DMS153 treated with DMSO at 0.1 percent for 48 hours (cell line): ENCODE measurements at regions not wholly inside any gene's neighbourhood (a gene's known extent, or its start where the extent isn't known, plus 50 kb on each side); places are given as distances from the start of the nearest gene placed in this dataset.

Experiments used
- DNase-seq: peaks from one replicate; lab custom pipeline; 2025; ENCODE audit not compliant: unreplicated experiment; lab: John Stamatoyannopoulos, UW

DNA sequence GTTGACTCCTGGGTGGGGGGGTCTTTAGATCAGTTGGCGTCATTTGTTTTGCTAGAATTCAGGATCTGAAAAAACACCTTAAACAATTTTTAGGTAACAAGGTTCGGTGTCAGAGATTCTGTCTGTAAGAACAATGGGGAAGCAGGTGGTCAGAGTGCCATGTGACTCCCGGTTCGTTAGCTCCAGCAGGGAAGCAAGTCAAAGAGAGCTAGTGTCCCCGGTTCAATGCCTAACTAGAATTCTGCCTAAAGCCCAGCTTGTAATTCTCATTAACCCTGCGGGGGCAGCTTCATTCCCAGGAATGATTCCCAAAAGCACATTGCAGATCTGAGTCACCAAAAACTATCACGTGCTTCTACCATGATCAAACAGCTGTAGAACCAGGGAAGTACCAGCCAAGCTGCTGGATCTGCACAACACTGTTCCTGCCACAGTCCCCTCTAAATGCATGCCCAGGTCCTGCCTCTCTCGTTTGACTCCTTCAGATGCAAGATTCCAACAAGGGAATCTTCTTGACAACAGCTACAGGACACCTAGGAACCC is 664.3 kb upstream of the CELF2 start:
- no peak for DNase-seq

DNA sequence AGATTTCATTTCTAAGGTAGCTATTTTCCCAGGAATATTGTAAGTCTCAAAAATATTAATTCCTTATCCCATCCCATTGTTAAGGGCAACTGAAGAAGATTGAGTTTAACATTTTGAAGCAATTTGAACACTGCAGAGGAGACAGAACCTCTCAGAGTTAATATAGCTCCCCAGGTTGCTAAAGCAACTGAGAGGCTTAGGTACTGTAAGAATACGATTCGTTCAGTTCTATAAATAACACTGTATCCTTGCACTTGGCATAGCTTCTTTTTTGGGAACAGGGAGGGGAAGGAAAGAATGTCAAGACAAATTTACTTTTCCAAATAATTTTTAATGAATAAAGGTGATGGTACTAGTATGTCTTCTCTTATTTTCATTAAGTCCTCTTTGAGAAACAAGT is 658.4 kb upstream of the CELF2 start:
- DNase-seq: no peak

DNA sequence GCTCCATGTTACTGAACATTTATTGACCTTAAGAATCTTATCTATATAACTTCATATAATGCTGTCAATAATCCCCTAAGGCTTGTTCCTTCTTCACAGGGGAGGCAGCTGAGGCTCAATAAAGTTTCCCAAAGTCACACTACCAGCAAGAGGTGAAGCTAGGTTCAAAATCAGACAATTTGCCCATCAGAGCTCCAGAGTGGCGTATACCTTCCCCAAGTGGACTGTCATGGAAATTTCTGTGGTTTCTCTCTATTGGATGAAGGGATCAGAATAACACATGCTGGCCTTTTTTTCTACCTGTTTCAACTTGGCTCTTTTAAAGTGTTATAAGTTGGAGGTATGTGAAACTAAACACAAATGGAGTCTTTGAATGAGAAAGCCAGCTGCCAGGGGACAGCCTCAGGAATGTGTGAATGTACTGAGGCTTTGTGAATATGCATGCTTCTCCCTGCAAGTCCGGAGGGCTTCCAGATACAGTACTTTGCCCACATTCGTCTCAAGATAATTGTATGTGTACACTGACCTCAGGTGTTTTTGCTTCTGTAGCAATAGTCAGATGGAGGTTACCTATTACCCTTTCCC is 656.3 kb upstream of the CELF2 start:
- DNase-seq: no peak

DNA sequence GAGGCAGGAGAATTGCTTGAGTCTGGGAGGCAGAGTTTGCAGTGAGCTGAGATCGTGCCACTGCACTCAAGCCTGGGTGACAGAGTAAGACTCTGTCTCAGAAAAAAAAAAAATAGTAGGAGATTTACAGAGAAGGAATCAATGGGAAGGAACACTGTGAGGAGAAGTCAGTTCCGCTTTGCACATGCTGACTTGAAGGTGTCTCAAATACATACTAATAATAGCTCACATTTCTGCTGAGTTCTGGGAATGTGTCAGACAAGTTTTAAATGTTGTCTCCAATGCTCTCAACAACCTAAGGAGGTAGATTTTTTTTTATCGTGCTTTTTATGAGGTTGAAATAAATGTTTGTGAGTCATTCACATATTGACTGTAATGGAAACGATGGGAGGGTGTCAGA is 654.9 kb upstream of the CELF2 start:
- DNase-seq: no peak

DNA sequence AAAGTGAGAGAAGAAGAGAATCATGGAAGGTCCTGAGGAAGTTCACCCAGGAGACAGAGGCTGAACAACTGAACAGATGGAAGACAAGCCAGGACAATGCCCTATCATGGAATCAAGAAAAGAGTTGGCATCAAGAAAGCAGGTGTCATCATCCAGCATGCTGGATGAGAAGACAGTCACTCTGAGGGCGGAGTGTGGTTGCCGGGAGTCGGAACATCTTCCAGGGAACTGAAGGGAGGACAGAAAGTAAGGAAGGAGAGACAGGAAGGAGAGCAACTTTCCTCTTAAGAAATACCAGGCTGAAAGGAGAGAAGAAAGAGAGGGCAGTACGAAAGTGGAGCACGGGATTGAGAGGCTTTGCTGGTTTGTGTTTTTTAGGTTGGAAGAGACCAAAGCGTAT is 654.5 kb upstream of the CELF2 start:
- no peak for DNase-seq

DNA sequence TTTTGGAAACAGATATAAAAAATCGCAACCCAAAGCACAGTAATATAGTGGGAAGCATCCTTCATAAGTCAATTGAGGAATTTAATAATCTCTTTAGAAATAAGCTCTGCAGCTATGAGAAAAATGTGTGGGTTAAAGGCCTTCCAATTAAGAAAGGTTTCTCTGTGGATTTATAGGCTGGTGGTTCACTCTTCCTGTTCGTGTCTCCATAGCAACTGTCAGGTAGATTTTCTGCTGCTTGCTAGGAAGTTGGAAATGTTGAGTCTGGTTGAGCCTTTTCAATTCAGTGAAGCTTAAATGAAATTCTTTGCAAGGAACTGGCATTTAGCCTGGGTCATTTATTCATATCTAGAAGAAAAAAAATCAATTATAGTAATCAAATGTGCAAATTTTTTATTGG is 652.8 kb upstream of the CELF2 start:
- DNase-seq: no peak

DNA sequence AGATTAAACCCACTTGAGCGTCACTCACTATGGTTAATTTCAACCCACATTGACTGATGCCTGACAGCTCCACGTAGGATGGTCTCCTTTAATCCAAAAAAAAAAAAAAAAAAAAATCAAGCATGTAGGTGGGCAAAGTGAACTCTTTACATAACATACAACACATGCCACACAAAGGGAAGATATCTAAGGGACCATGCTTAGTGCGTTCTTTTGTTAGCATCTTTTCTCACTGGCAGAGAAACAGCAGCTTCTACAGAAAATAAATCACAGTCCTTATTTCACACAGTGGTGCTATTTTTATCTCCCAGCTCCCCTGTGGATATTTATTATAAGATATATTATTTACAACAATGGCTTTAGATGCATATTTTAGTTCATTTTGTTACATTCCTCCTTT is 652.0 kb upstream of the CELF2 start:
- no peak for DNase-seq

DNA sequence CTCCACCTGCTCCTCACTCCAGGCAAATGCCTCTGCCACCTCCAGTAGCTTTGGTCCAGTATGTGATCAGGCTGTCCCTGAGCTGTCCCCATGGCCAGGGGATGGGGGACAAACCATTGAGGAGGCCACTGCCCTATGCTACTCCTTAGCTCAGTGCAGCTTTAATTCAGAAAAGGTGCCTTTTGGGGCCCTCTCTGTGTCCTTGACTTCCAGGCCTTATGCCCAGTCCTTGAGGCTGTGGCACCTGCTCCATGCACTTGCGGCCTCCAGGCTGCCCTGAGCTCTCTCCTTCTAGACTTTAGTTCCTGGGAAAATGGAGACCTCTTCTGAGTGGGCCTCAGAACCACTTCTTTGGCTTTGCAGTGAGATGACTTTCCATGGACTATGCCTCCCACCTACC is 650.8 kb upstream of the CELF2 start:
- no peak for DNase-seq

DNA sequence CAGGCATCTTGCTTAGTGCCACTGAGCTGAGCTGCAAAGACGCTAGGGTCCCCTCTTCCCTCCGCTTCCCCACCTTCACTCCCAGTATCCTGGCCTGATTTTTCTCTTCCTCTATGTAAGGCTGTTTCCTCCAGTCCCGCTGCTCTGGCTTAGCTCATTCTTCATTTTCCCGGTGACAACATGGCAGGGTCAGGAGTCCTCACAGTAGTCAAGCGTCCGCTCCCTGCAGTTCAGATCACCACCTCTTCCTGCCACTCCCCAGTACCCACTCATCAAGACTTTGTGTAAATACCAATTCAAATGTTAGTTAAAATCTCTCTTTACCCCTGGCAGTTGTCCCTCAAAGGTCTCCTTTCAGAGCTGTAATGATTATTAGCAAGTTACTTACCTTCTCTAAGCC is 650.4 kb upstream of the CELF2 start:
- DNase-seq: no peak

DNA sequence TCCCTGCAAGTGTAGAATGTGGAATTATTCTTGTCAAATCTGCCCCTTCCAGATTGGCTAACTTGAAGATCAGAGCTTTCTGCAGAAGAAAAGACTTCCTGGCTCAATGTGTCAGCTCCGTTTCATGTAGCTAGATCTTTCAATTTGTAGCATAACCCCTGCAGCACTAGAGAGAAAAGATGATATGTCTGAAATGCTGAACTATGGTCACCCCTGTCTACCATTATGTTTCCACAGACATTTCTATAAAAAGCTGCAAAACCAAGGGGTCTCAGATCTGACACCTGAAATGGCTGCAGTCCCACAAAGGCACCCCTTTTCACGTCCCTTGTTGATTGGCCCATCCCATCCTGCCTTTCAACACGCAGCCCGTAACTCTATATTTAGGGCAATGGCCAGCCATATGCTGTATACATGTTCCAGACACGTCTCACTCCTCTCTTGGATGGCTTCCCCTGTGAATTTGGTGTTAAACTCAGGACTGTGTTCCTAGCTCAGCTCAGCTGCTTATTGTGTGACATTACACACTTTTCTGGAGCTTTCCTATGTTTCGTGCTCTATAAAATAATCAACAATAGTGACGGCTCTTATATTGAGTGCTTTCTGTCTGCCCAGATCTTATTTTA is 648.6 kb upstream of the CELF2 start:
- no peak for DNase-seq

DNA sequence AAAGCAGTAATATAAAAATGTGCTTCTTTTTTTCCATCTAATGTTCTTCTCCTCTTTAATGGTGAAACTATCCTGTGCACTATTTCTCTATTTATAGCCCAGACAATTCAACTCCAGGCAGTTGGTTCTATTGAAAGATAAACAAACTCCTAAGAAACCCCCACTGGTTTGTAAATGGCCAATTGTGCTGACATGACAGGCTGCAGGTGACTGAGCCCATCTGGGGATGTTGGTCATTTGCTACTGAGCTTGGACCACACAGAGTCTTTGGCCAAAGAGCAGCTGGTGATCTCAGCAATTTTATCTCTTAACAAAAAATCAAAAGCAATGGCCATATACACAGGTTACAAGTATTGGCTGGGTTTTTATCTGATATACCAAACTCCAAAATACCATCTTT is 631.8 kb upstream of the CELF2 start:
- no peak for DNase-seq

DNA sequence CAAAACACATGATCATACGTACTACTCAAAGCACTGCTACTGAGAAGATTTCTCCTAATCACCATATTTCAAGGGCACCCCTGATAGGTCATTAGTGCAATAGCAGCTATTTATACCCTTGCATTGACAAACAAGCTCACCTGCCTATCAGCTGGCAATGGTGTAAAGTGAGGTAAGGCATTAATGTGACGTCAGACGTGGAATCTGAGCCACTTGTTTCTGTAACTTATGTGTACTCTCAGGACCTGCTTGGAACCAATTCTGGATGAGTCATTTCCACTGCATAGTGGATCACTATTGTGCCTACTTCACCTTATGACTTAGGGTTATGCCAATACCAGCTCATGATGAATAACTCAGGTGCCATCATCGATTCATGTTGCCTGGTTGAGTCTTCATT is 628.5 kb upstream of the CELF2 start:
- no peak for DNase-seq

DNA sequence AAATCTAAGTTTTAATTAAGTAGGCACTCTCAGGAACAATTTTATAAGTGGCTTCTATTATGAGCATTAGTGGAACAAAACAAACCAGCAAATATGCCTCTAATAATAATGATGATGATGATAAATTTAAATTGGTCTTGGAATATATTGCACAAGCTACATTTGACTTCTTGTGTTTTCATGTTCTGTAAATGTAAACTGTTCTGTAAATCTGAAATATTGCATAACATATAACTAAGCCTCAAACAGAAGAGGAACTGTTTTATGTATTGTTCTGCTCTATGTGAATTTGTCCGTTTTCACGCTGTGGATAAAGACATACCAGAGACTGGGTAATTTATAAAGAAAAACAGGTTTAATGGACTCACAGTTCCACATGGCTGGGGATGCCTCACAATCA is 625.2 kb upstream of the CELF2 start:
- no peak for DNase-seq

DNA sequence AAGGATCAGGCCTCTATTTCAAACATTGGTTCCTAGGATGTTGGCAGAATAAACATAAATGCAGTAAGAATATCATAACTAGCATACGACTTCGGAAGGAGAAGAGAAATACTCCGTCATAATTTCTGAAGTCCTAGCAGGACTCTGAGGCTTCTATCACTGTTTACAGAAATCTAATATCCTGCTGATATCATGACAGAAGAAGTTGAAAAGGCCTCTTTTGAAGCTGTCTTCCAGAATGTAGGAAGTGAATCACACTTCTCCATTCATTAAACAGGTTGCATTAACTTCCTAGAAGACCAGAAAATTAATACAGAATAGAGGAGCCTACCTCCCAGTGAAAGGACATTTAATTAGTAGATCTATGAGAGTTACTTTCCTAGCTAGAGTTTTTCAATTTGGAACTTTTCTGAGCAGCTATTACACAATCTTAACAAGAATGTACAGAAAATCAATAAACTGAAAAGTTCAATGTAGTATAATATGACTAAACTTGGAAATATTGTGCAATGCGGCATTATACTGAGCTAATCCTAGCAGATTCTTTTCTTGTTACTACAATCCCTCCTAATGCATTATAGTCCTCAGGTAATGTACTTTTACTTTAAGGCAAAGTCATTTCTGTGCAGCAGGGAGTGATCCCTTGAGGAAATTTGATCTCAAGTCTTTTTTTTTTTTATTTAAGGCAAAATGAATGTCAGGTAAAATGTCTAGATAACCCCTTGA is 622.6 kb upstream of the CELF2 start:
- no peak for DNase-seq

DNA sequence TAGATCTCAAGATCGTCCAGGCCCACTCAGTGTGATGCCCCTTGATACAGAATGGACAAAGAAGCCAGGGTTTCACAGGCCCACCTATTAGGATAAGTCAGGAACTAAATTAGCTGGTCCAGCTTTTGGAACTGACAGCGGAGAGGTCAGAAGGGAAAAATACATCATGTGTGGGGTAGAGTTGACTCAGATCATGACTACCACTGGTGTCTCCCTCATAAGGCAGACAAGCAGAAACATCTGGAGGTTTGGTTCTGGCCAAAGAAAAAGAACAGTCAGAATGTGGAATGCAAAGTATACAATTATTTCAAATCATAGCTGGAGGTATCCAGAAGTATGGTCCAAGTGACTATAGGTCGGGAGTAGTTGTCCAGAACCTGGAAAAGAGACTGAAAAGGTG is 621.1 kb upstream of the CELF2 start:
- no peak for DNase-seq

DNA sequence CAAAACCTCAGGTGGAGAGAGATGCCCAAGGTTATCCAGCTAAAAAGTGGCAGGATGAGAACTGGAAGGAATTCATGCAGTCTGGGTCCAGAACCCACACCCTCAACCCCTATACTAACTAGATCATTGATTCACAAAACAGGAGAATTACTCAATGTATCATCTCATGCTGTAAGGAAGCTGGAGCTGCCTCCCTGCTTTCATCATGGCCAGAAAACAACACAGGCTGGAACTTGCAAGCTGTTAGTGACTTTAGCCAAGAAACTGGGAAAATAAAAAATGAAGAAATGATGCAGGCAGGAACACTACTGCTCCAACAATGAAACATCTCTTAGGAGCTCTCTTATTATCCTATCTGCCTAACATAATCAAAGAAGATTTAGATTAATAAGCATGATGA is 619.8 kb upstream of the CELF2 start:
- DNase-seq: no peak

DNA sequence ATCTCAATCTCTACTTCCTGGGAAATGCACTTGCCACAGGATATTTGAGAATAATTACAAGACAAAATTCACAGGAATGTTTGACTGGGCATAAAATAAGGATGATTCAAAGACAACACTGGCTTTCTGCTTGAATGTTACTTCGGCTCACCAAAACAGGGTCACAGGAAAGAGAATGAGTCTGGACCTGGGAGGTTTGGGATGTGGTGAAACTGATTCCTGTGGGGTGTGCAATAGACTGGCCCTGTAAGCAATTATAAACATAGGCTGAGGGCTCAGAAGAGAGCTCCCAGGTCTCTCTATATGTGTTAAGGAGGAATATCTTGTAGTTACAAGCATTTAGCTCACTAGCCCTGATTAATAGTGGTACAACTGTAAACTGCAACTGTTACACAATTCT is 613.9 kb upstream of the CELF2 start:
- DNase-seq: no peak

DNA sequence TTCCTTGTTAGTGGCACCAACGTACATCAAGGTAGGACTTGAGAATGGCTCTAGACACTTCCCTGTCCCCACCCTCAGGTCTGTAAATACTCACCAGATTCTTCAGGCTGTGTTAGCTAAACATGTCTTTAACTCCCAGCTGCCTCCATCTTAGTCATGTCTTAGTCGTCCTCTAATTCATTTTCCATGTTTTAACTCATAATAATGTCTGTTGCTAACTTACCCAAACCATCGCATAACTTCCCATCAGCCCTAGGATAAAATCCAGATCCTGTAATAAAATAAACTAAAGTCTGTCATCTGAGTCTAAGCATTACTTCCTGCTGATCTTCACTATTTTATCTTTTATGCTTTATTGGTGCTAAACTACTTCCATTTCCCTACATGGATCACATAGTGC is 600.0 kb upstream of the CELF2 start:
- DNase-seq: no peak

DNA sequence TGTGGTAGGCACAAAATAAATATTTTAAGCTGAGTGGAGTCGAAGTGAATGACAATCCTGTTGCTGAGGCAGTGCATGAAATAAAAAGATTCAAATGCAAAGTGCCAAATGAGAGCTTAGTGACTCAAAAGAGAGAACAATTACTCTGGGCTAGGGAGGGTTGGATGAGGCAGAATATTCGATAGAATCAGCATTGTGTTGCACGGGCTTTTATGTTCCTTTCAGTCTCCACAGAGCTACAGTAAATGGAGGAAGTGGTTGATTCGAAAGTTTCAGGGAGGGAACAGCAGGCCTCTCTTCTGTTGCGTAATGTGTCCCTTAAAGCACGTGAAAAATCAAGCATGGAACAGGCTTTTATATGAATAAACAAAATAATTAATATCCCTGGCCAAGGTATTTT is 599.3 kb upstream of the CELF2 start:
- DNase-seq: no peak

DNA sequence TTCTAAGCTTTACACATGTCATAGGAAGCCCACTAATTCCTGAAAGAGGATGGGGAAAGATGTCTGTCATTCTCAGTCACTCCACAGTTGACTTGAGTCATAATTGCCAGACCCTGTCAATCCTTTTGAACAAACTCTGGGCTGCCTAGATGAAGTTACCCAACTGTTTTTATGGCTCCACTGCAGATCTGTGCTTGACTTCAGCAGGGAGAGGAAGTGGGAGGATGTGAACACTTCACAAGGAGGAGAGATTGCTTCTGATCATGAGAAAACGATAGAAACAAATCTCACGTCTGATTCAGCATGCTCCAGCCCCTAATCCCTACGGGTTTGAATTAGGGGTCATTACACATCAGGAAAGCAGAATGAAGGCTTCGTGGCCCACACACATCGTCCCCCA is 596.6 kb upstream of the CELF2 start:
- no peak for DNase-seq

DNA sequence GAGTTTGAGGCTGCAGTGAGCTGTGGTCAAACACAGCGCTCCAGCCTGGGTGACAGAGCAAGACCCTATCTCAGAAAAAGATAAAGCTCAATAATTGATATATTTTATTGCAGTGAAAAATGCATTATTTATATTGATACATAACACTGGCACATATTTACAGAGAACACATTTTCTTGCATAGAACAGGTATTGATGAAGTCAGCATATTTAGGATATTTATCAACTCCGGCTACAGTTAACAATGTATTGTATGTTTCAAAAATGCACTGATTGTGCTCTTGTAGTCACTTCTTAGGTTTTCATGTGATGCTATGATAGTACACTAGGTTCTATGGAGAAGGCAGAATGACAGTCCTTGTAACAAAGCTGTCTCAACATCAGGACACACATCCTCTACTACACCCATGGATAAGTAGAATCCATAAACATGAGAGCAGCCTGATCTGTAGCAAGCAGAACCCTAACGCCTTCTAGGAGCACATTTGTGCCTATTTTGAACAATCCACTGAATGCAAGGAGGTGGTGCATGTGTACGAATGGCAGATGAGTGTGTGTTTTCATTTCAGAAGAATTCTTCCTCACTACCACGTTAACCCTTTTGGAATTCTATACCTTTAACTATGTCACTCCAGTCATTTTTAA is 586.1 kb upstream of the CELF2 start:
- DNase-seq: no peak
